Mucosa of descending colon (tissue), 3 donors: ENCODE measurements at regions not wholly inside any gene's neighbourhood (a gene's known extent, or its start where the extent isn't known, plus 50 kb on each side); places are given as distances from the start of the nearest gene placed in this dataset.
A peak's percentile ranks its signal among the peaks of the same experiment; 100 is the strongest.

Experiments used
- ATAC-seq: fragments of 200-7000 bp; cut with Tn5 transposase; one replicate; pipeline ENCODE4 v1.9.1; 2020; ENCODE audit warnings: mild to moderate bottlenecking, moderate library complexity
- DNase-seq, 3 donors: peaks; one replicate each; pipeline ENCODE4 v3.0.0-alpha.2; 2020
- H3K36me3 ChIP-seq: fragments of 200-600 bp; one replicate; pipeline ENCODE4 v1.8.0; 2021; ENCODE audit warnings: low read depth, mild to moderate bottlenecking
- H3K4me1 ChIP-seq: fragments of 200-600 bp; one replicate; pipeline ENCODE4 v1.8.0; 2021; ENCODE audit warnings: low read depth, mild to moderate bottlenecking
- H3K4me3 ChIP-seq: fragments of 200-600 bp; one replicate; pipeline ENCODE4 v1.8.0; 2021; ENCODE audit warnings: mild to moderate bottlenecking
- H3K9me3 ChIP-seq: fragments of 200-600 bp; one replicate; pipeline ENCODE4 v1.8.0; 2021; ENCODE audit warnings: mild to moderate bottlenecking
- intact Hi-C, 2 donors: fragments of 100-400 bp; cut with DNase I in 1 of 2; cut with micrococcal nuclease in 1 of 2; formaldehyde crosslinking; loops; one replicate each; pipeline versions ENCODE4 v1.11.0 to v1.11.1; 2022; cut with DNase I, micrococcal nuclease
- TF ChIP-seq, protein P1 (sequence below): fragments of 200-600 bp; IDR thresholded peaks from one replicate; pipeline ENCODE4 v1.8.0; 2022; ENCODE audit warnings: antibody characterized with exemption, mild to moderate bottlenecking
- donor health status: DM: no; HTN: no; CAD: no; lungs with moderate emphysema.
- donor health status: DM: no; HTN: no; CAD: no.
- donor health status: DM: no; HTN: yes; CAD: no.

GRCh38 chr20:4305091-4305490, 56.0 kb upstream of the ADRA1D start:
- ATAC-seq (no peak), DNase-seq (no peak)
- H3K4me1 ChIP-seq, result no peaks in the 10 kb centered on the region
- TF ChIP-seq, protein P1, sequence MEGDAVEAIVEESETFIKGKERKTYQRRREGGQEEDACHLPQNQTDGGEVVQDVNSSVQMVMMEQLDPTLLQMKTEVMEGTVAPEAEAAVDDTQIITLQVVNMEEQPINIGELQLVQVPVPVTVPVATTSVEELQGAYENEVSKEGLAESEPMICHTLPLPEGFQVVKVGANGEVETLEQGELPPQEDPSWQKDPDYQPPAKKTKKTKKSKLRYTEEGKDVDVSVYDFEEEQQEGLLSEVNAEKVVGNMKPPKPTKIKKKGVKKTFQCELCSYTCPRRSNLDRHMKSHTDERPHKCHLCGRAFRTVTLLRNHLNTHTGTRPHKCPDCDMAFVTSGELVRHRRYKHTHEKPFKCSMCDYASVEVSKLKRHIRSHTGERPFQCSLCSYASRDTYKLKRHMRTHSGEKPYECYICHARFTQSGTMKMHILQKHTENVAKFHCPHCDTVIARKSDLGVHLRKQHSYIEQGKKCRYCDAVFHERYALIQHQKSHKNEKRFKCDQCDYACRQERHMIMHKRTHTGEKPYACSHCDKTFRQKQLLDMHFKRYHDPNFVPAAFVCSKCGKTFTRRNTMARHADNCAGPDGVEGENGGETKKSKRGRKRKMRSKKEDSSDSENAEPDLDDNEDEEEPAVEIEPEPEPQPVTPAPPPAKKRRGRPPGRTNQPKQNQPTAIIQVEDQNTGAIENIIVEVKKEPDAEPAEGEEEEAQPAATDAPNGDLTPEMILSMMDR, result no peak
- intact Hi-C loops, result no loop called here
- H3K4me3 ChIP-seq, result no peak overlapping the region
- H3K36me3 ChIP-seq, result no peaks in the 10 kb centered on the region
- no peaks in the 10 kb centered on the region for H3K9me3 ChIP-seq

GRCh38 chr20:4304601-4305000, 55.5 kb upstream of the ADRA1D start:
- Histone ChIP-seq H3K9me3 (no peaks in the 10 kb centered on the region), H3K4me3 (no peak overlapping the region), H3K36me3 (no peaks in the 10 kb centered on the region), H3K4me1 (no peaks in the 10 kb centered on the region)
- intact Hi-C loops, result no loop called here
- no peak for ATAC-seq
- no peak for DNase-seq
- TF ChIP-seq, protein P1, result no peak

DNA sequence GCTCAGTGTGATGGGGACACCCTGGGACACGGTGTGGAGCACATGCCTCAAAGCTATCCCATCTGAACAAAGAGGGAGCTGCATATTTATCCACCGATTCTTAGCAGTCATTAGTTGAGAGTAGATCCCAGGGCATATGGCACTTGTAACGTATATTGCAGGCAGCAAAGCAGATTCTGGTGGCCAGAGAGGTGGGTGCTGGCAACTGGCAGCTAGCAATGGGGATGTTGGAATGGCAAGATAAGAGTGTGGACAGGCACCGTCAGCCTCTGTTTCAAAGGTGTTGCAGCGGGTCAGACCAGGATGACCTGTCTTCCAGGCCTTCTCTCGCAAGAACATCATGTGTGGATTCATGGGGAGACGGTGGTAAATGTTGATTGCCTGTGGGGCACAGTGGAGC, 54.0 kb upstream of the ADRA1D start:
- intact Hi-C loops, result no loop called here
- ATAC-seq, result no peak
- TF ChIP-seq, protein P1, result no peak
- H3K9me3 ChIP-seq, result no peaks in the 10 kb centered on the region
- no peaks in the 10 kb centered on the region for H3K36me3 ChIP-seq
- DNase-seq, result no peak
- H3K4me1 ChIP-seq, result no peaks in the 10 kb centered on the region
- H3K4me3 ChIP-seq, result no peak overlapping the region

- H3K4me3 ChIP-seq, result no peak overlapping the region
- H3K9me3 ChIP-seq, result no peaks in the 10 kb centered on the region
- intact Hi-C loops, result no loop called here
- ATAC-seq (no peak), DNase-seq (no peak)
- no peaks in the 10 kb centered on the region for H3K4me1 ChIP-seq
- H3K36me3 ChIP-seq, result no peaks in the 10 kb centered on the region
- TF ChIP-seq, protein P1, result no peak
Measured at GRCh38 chr20:4300921-4301320, 51.8 kb upstream of the ADRA1D start.

DNA sequence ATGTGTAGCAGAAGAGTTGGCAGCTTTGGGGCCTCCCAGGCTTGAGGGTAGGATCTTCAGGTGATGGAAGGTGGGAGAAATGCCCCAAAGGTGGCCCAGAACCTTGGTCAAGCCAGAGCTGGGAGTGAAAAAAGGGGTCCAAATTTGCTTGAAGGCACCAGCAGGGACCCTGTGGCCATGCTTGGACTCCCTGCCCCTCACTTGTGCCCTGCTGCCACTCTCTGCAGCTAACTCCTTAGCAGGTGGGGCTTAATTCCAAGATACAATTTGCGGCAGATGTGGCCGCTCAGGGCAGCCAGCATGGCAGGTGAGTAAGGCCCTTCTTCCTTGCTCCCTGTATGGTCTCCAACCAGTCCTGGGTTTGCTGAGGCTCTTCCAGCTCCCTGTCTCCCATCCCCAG, 51.3 kb upstream of the ADRA1D start:
- Histone ChIP-seq H3K4me3 (no peak overlapping the region), H3K4me1 (no peaks in the 10 kb centered on the region), H3K36me3 (no peaks in the 10 kb centered on the region), H3K9me3 (no peaks in the 10 kb centered on the region)
- ATAC-seq, result no peak
- TF ChIP-seq, protein P1, result no peak
- DNase-seq, result no peak
- intact Hi-C loops, result no loop called here

GRCh38 chr20:4299773-4300172, 50.7 kb upstream of the ADRA1D start:
- DNase-seq (peak in 1 of 3 donors; percentile 3), ATAC-seq (no peak)
- Histone ChIP-seq H3K9me3 (no peaks in the 10 kb centered on the region), H3K4me3 (no peak overlapping the region), H3K4me1 (no peaks in the 10 kb centered on the region), H3K36me3 (no peaks in the 10 kb centered on the region)
- intact Hi-C loops, result no loop called here
- TF ChIP-seq, protein P1, result no peak
